ENCODE measurements at regions not wholly inside any gene's neighbourhood (a gene's known extent, or its start where the extent isn't known, plus 50 kb on each side); places are given as distances from the start of the nearest gene placed in this dataset.
A peak's percentile ranks its signal among the peaks of the same experiment; 100 is the strongest.

DNA sequence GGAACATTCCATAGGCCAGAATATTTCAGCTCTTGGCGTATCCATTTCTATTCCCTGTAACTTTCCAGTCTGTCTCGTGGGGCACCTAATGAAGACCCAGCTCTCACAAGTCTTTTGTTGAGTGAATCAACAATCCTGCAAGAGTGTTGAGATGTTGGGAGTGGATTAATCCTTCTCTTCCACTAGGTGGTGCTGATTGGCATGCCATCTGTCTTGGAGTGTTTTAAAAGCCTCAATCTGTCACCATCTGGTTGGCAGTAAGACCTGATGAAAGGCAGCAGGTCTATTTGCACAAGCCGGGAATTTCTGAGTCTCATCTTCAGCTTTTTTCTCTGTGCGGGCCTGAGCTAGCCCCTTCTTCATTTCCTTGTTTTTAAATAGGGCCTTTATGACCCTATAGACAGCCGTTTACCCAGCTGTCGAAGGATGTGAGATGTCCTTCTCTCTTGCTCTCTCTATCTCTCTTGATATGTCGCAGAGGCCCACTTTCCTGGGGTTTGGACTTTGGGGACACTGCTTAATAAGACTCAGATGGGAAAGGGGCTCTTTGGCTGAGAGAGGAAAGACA, 180.5 kb downstream of the ZNF365 start:
- DNase-seq, result peak in 2 of 3 experiments; percentile 14 to 35

DNA sequence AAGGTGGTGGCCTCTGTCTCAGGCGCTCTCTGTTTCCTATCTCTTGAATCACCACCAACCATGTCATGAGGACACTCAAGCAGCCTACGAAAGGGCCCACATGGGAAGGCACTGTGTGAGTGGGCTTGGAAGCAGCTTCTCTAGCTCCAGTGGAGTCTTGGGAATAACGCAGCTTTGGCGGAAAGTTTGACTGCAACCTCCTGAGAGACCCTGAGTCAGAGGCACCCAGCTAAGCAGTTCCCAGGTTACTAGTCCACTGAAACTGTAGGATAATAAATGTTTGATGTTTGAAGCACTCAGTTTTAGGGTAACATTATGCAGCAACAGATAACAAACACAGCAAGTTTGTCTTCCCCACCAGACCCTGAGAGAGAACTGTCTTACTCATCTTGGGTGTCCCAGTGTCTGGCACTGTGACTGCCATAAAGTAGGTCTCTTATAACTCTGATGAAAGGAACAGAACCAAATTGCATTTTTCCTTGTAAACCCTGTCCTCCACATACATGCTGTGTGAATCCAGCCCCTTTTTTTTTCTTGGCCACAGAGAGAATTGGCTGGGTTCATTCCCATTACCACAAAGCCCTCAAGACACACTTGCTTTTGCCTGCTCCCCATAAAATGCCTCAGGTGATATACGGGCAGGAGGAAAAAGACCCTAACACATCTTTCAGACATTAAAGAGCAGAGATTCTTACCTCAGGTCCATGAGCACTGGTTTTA, 185.5 kb downstream of the ZNF365 start:
- DNase-seq, result no peak

DNA sequence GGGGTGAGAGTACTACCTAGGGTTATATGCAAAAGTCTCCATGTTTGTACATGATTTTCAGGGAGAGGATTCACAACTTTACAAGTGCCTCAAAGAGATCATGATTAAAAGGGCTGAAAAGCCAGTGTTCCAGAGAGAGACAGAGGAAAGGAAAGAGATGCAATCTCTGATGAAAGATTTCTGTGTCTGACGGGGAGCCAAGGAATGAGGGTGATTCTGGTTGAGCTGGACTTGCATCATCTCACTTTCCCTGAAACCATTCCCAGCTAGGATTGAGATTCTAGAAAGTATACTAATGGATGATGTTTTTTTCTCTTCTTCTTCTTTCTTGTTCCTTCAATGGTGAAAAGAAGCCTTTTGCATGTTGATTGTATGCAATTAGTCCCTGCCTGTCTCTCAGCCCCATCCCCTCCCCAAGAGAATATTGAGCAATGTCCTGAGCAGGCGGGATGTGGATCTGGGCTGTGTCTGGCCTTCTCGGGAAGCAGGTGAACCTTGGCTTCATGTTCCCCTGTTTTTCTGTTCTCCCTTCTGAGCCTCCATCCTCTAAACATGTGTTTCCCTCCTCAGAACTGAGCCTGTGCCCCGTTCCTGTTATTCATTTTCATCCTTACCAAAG, 186.1 kb downstream of the ZNF365 start:
- no peak for DNase-seq

DNA sequence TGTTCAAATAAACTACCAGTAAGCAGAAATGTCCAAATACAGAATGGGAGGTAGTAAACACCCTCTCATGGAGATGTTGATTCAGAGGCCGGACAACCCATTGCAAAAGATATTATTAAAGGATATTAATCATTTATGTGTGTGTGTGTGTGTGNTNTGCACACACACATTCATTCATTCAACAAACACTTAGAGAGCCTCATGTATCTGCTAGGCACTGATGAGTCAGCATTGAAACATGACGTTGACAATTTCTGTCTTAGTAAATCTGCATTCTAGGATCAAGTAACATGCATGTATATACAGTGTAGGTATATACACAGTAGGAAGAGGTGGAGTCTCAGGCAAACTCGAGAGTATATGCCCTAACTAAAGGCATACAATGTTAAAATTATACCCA, 187.0 kb downstream of the ZNF365 start:
- no peak for DNase-seq

DNA sequence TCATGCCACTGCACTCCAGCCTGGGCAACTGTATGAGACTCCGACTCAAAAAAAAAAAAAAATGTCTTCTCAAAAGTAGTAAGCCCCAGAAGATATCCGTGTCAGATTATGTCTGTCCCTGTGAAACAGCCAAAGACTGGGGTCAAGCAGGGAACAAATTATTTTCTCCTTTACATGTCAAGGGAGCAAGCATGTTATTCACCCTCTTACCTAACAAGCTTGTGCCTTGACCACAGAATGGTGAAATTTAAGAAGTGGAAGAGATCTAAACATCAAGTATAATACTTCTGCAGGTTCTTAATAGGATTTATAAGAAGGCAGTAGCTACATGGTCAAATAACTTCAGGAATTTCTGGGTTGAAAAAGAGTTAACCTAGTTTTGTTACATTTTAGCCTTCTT, 187.9 kb downstream of the ZNF365 start:
- no peak for DNase-seq

DNA sequence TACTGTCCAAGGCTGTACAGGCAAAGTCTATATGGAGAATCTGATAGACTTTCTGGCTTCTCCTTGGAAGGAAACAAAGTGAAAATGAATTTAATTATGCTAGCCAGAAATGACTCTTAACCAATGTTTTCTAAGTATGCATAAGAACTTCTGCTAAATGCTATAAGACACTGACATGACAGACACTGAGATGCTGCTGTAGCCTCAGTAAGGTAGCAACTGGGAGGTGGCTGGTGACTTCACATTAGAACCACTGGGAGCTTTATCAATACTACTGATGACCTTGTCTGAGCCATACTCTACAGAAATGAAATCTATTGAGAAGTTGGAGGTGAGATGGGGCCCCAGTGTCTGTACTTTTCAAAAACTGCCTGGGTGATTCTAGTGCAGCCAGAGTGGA, 188.6 kb downstream of the ZNF365 start:
- no peak for DNase-seq

DNA sequence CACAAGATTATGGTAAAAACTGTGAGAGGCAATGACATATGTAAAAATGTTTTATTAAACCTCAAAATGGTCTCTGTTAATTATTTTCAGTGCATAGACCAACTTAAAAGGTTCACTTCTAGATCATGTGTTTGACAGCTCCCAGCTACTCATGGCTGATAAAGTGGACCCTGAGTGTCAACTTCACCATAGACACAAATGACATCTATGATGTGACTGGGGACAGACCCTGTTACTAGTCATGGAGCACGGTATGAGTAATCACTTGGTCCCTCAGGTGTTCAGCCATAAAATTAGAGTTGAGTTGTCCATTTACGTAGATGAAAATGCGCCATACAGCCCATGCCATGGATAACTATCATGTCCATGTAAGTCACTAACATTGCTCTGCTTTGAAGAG, 199.8 kb downstream of the ZNF365 start:
- DNase-seq, result no peak

DNA sequence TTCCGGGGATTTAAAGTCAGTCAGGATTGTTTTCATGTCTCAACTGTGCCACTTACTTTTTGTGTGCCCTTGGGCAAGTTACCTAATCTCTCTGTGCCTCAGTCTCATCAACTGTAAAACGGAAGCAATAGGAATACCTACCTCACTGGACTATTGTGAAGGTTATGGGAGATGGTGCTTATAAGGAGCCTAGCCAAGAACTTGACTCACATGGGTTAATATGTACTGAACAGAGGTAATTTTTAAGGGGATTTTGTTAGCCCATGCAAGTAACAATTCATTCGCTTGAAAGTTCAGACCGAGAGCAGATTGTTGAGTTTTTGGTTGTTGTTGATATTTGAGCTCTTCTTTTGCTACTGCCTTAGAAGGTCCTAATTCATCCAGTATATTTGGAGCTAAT, 202.9 kb downstream of the ZNF365 start:
- DNase-seq, result no peak

DNA sequence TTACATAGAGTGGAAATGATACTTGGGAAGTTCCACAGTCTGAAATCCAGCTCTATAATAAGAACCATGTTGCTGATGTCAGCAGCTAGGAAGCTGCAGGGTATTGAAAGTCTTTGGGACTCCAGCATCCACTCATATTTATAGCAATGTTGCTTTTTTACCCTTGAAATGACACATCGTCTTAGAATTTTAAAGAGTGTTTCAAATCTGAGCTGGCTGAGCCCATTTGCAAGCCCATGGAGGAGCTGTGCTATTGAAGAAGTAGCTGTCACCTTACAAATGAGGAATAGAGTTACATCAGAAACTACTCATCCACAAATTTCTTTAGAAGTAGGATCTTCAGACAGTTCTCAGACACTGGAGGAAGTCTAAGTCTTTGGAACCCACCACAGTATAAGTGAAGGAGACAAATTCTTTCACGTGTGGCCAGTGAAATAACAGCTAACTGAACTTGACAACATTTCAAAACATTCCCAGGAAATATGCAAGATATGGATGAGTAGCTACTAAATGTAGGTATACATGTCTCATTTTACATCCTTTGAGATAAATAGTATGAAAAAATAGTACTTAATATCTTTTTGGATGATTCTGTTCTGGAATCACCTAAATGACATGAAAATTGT, 203.6 kb downstream of the ZNF365 start:
- DNase-seq, result no peak

DNA sequence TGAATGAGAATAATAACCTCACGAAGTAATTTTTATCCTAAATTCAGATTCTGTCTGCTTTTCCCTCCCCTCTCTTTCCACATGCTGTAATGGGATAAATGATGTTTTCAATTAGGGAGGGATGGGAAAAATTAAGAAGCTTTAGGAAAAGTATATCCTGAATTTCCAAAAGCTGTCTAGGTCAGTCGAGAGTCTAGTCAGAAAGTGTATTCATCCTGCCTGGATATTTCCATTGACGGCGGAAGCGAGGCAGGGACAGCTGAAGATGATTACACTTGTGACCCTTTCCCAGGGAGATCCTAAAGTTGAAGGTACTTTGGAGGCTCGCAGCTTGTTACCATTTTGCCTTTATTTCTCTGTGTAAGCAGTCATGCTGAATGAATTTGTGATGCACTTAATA, 204.1 kb downstream of the ZNF365 start:
- no peak for DNase-seq

DNA sequence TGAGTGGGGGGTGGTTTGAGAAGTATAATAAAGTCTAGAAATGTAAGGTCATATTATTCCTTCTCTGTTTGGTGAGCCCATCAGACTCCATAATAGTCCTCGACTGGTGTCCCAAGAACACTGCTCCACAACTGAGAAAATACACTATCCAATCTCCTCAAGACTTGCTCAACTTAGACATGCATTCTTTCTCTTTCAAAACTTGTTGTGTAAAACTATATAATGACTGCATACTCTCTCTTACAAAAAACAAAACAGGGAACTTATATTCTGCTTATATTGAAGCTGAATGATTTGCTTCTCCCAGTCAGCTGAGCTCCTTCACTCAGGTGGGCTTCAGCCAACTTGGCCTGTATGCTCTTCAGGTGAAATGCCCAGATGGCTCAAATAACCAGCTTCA, 204.7 kb downstream of the ZNF365 start:
- no peak for DNase-seq

DNA sequence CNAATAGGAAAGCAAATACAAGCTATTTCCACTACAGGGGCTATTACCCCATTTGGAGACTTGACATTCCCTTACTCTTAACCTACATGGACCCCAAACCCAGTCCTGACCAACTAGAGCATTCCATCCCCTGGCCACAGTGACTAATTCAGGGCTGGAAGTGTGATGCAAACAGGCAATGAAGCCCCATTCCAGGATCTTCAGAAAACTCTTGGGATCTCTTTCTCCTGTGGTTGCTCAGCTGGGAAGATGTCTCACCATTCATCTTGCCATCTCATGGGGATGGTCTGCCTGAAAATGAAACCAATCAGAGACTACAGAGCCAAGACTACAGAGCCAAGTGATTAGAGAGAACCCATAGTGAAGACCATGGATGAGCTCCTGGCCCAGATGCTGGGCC, 206.2 kb downstream of the ZNF365 start:
- no peak for DNase-seq

DNA sequence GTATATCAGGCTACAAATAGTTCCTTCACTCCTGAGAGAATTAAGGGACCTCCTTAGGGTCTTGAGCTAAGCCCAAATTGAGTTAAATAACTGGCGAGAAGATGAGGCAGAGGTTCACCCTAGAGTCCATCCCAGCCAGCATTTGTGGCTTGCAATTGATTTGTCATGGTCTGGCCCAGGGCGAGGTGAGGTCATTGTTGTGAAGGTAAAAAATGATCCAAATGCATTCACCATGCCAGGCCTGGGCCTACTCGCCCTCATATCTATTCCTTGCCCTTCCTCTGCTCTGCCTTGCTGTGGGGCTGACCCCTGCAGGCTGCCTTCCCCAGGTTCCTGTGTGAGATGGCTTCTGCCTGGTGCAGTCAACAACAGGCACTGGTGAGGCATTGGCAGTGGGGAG, 207.2 kb downstream of the ZNF365 start:
- DNase-seq, result no peak

DNA sequence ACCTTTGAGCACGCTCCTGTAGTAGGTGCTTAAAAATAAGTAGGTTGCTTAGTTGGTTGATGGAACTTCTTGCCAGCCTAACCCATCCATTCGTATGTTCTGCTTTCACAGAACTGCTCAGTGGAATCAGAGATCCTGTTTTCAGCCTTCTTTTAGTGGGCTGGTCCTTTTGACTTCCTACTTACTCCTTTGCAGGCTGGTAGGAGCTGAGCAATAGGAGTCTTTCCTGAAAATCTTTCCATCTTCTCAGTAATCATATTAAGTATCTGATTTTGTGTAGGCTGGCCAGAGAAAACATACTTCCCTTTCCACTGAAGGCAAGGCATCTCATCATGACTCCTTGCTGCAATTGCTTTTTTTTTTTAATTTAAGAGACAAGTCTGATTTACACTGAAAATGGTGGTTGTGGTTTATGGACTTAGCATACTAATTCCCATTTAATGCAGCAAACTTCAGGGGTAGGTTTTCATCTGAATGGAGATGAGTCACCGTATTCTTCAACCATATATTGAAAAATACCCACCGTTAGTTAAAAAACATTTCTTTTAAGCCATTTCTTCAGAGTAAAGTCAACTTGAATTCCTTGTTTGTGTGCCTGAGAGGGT, 208.0 kb downstream of the ZNF365 start:
- no peak for DNase-seq

DNA sequence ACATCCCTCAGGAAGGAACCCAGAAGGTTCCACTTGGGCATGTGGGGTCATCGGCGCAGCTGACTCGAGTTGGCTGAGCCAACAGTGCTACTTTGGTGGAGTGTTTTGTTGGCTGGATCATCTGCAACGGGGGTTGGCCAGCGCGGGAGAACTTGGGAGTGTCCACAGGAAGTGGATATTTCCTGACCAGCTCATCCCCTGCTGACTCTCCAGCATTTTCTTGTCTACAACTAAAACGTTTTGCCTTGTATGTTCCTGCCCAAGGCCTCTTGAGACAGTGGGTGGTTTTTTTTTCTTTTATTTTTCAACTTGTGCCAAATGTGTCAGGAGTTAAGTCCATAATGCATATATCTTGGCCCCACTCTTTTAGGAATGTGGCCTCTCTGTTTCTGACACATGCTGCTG, 208.6 kb downstream of the ZNF365 start:
- no peak for DNase-seq

DNA sequence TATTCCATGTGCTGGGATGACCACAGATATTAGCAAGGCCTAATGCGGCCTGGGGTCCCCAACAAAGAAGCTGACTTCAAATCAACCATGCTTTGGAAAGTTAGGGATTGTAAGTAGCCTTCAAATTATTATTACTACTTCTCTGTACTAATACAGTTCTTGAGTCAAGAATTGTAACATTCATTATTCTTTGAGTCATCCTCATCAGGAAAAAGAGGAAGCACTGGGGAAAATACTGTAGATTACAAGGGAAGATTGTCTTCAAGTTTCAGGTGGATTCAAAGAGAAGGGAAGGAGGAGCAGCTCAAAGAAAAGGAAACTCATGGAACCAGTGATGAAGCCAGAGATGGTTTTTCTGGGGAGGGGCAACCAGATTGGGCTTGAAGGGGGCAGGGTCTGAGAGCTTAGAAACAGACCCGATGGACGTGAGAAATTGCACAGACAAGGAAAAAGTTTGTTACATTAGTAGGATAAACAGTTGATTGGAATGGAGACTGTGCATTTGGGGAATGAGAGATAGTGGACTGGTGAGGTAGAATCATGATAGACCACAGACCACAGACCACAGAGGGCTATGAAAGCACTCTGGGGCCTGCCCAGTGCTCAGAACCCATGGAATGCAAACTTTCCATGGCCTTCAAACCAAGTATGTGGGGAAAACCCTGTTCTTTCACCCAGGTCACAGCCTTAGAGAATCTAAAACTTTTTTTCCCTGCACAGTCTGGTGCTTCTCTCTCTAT, 209.9 kb downstream of the ZNF365 start:
- DNase-seq, result no peak

DNA sequence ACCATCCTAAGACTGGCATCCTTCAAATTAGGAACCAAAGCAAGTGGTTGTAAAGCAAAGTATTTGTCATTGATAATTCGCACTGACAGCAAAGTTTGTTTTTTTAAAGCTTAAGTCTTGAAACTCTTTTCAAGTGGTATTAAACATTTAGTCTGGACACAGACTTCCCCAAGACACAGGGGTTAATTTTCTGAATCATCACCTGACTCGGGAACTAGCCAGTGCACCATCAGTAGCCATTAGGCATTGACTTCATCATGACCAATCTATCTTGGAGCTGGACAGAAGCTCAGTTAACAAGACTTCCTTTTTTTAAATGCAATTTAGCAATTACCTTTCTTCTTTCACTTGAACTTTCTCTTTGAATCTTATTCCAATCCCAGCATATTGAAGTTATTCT, 210.6 kb downstream of the ZNF365 start:
- DNase-seq, result no peak

DNA sequence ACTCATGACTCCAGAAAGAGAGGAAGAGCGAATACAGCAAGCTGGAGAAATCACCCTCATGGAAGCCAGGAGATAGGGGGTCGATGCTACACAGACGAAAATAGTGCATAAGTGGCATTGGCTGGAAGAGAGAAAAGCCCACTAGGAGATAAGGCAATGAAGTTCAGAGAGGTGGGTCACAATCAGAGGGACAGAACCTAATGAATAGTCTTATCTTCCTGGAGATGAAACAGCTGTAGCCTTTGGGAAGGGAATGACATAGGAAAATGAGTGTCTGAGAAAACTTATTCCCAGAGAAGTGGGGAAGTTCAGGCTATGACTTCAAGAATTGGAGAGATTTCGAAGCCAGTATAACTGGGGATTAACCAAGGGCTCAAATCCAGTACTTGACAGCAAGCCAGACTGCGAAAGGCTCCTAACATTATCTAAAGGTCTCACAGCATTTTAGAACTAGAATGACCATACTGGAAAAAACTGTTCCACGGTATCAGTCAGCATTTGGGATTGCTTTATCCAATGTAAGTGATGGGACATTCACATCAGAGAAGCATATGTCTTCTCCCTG, 211.1 kb downstream of the ZNF365 start:
- no peak for DNase-seq

DNA sequence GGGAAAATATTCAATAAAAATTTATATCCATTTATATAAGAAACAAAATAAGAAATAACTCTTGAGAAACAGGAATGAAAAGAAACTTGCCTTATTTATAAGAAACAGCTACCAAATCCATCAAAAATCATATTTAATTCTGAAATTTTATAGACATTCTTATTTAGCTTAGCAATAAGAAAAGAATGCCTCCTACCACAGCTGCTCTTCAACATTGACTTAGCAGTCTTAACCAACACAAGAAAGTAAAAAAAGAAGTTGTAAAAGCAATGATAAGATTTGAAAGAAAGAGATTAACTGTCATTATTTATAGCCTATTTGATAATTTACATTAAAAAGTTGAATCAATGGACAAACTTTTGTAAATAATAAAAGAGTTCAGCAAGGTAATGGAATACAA, 212.8 kb downstream of the ZNF365 start:
- DNase-seq, result no peak

DNA sequence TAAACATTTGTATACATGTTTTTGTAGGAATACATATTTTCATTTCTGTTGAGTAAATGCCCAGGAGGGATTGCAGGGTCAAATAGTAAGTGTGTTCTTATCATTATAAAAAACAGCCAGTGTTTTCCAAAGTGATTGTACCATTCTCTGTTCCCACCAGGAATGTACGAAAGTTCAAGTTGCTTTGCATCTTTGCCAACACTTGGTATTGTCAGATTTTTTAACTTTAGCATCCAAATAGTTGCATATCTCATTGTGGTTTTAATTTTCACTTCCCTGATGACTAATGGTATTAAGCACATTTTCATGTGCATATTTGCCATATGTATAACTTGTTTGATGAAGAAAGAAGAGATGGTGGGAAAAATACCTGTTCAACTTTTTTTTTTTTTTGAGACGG, 213.9 kb downstream of the ZNF365 start:
- DNase-seq, result no peak

DNA sequence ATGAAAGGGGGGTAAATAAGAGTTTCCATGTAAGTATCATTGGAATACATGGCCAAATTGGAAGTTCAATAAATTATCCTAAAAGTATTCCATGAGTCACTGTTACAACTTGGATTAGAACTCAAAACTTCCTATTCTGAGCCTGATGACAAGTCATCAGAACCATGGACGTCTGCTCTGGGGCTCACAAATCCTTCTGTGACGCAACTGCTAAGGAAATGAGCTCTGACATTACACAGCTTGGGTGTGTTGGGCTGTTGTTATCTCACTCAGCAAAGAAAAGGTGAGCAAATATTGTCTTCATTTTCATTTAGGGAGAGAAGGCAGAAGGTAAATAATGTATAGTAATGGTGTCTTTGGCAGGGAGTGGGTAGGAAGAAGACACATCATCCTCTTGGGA, 214.8 kb upstream of the ADO start:
- DNase-seq, result no peak

DNA sequence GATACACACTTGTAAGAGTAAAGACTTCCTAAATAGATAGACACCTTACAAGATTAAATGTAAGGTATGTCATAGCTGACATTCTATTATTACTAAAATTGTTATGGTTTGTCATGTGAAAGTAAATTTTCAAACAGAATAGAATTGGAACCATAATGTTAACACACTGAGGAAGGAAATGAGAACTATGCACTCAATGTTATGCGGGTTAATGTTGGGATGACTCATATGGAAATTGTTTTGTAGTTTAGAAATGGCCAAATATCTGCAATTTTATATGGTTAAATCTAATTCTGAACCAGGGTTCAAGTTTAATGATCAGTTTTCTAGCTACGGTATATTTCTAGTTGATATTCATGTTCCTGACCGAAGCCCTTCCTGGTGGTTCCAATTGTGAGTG, 214.2 kb upstream of the ADO start:
- DNase-seq, result no peak

DNA sequence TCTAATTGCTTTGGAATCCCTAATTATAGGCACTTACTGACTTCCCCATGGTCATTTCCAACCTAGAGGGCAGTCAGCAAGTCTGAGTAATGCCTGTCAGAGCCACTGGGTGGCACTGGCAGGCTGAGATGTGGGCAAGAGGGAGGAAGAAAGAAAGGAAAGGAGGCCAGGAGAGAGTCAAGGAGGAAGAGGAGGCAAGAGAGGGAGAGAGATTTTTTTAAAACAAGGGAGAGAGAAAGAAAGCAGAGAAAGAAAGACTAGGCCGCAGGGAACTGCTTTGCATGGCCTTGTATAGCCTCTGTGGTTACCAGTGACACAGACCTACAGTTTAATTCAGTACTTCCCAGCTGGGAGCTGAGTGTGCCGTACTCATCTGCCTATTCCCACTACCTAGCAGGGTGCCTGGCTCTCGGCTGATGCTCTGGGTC, 210.4 kb upstream of the ADO start:
- DNase-seq, result peak; percentile 1 to 64 (median 42)

All from NCI-H1417 (cell line).